NCI-H524 treated with DMSO at 0.1 percent for 48 hours (cell line): ENCODE measurements at regions not wholly inside any gene's neighbourhood (a gene's known extent, or its start where the extent isn't known, plus 50 kb on each side); places are given as distances from the start of the nearest gene placed in this dataset.
"Not testable (repeated sequence)": the region's sequence is repeated elsewhere in the genome, so short reads cannot be mapped to it uniquely, and the experiment has no call there.

ENCODE experiments used
- DNase-seq: peaks from one replicate; lab custom pipeline; 2025; lab: John Stamatoyannopoulos, UW

DNA sequence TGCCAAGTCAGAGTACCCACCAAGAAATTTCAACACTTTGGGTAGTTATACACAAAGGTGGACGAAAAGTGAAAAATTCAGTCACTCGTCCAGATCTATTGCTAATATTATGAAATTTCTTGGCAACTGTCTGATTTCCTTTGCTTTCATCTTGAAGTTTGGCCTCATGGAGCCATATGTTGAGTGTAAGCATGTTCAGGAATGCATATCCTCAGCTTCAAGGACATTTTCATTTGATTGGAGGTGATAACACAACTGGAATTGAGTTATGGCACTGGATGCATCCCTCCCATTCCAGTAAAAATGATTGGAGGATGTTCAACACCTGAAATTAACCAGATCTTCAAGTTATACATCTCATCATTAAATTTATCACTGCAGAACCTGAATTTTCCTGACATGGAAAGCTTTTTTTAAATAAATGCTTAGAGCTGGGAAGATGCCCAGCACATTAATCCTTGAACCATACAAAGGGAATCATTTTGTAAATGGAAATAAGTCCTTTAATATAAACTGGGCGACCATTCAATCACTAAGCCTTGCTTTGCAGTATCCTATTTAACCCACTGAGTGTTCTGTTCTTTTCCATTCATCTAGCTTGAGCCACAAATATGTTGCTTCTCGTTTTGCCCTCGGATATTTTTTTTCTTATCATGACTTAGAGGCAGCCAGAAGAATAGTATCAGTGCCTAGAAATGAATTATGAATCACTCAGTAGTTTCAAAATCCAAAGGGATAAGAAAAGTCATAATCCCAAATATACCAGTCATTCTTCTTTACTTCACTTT lies 273.7 kb upstream of the PIK3R1 start:
- DNase-seq = no peak

DNA sequence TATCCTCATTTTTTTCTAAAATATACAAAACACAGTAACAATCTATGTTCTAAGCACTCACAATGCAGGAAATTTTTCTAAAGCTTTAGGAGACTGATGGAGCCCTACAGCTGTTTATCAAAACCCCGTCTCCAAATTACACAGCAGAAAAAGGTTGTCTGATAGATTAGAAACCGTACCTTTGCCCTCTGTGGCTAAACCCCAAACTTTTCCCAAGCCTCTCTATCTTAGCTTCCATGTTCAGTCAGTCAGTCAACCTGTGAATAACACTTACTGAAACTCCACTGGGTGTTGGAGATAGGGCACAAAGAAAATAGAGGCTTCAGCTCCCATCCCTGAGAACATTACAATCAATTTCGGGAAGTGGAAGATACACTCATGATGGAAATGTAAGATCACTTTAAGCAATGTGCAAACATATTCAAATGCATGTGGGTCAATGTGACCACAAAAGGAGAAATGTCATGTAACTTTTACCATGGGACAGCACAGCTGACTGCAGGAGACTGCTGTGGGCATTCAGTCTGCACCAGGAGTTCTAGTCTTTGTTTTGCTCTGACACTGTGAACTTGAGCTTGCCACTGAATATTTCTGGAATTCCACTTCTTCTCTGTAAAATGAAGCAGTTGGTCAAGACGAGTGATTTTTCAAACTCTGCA lies 279.5 kb upstream of the PIK3R1 start:
- no peak for DNase-seq

DNA sequence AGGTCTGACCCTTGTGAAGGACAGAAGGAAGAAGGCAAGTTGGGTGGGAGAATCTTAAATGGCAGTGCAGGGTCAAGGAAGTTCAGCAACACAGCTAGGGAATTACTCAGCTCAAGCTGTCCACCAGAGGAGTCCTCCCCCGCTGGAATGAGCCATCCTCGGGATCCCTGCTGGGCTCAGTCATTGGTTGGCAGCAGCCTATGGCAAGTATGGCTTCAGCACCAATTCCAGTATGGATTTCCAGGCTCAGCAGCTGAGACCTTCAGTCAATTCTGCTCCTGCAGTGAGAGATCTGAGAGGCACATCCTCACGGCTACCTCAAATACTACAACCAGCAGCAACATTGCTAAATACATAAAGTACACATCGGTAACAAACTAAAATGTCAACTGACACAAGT lies 280.6 kb upstream of the PIK3R1 start:
- no peak for DNase-seq

DNA sequence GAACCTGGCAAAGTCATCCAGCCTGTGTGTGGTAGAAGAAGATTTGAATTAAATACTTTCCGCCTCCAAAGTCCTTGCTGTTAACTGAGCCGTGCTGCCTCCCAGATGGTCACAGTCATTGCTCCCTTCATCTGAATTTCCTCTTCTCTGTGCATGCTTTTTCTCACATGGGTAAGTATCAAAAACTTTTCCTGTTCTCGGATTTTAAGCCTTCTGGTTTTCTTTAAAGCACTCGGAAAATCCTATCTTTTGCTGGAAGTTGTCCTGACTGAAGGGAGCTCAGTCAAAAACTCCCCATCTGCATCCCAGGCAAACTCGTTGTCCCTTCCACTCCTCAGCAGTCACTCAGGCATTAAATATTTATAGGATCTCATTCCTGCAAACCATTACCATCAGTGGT lies 290.0 kb upstream of the PIK3R1 start:
- DNase-seq = no peak

DNA sequence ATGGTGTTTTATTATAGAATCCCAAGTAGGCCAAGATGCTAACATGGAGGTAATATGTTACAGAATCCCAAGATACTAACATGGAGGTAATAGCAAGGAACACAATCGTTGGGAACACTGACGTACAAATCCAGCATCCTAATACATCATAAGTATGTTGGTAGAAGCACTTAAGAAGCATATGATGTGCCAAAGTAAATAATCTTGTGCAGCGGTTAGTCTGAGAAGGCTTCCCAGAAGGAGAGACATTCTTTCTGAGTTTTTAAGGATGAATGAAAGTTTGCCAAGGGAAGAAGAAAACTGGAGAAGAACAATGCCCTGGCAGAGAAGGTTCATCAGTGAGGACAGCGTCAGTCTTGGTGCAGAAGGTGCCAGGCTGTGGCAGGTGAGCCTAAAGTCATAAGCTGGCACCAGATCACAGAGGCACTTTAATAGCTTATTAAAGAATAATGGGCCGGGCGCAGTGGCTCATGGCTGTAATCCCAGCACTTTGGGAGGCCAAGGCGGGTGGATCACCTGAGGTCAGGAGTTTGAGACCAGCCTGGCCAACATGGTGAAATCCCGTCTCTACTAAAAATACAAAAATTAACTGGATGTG lies 294.5 kb upstream of the PIK3R1 start:
- no peak for DNase-seq

DNA sequence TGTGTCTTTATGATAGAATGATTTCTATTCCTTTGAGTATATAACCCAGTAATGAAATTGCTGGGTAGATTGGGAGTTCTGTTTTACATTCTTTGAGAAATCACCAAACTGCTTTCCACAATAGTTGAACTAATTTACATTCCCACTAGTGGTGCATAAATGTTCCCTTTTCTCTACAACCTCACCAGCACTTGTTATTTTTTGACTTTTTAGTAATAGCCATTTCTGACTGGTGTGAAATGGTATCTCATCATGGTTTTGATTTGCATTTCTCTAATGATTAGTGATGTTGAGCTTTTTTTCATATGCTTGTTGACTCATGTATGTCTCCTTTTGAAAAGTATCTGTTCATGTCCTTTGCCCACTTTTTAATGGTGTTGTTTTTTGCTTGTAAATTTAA lies 296.0 kb upstream of the PIK3R1 start:
- DNase-seq = not testable (repeated sequence)

DNA sequence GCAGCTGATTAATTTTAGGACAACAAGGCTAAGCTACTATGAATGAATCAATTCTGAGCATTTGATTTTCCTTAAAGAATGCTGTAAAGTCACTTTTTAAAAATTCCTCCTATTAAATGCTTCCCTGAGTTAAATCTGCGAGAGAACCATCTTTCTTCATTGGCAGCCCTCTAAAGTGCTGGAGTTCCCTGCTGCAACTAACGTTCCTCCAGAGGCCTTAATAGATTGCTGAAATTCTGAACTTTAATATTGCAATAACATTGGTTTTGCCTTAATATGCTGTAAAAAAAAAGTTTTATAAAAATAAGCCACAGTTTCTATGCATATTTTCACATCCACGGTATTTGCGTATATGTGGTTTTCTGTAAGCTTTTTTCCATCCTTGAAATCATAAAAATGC lies 298.0 kb upstream of the PIK3R1 start:
- no peak for DNase-seq

DNA sequence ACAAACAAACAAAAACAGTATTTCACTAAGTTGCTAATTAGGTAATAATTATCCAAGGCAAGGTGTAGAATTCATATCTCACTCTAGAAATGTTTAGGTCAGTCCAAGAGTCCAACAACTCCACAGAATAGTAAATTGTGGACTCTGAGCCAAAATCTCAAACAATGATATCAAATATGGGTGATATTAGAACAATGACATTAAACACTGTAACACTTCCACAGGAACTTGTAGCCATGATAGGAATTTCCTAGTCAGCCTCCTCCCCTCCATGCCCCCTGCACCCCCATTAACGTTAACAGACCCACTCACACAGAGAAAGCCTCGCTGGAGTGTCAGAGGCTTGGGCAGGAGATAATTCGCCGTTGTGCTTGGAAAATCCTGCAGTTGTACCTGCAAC lies 305.0 kb upstream of the PIK3R1 start:
- DNase-seq = no peak

DNA sequence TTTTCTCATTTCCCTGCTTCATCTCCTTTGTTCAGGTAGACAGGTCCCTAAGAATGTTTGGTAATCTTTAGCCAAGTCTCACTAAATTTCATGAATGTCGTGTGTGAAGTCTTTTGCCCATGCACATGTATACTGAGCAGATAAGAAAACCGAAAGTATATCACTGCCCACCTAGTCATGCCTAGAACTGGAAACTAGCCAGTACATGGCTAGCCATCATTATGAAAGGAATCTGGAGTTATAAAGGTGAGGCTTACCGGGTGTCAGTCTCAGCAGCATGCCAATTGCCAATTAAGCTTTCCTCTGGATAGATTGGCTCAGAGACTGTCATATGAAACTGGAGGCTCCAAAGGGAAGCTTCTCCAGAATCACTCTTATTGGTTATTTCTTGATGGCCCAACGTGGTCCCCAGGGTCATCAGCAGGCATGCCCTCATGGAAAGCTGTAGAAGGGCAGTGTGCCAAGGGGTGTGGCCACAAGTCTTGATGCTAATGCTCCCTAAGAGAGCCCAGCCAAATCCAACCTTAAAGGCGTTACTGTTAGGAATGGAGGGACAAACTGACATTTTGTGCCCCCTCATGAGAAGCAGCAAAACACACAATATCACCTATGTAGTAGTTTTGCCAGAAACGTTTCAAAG lies 307.3 kb upstream of the PIK3R1 start:
- DNase-seq = no peak

DNA sequence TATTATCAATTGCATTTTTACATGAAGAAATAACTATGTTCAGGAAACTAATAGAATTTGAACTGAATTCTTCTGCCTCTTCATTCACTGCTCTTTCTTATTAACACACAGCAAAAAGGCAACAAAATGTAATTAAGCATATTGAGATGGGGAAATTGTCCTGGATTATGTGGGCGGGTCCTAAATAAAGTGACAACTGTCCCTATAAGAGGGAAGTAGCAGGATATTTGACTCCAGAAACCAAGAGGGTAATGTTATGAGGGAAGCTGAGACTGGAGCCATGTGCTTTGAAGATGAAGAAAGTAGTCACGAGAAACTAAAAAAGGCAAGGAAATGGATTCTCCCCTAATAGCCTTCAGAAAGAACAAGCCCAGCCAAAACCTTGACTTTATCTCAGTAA lies 311.2 kb upstream of the PIK3R1 start:
- no peak for DNase-seq

DNA sequence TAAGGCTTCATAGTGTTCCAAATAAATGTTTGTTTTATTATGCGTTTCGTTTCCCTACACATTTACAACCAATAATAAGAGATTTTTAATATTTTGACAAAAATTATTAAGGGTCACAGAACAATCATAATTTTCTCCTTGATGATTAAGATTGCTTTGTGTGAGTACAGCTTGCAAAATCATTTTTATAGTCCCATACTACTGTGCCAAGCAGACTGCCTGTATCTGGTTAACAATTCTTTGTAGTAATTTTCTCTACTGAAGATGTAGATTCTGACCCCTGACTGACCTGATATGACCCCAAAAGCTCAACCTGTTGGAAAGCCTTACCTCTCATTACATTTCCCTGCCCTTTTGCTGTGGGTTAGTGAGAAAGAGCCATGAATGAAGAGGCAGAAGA lies 311.9 kb upstream of the PIK3R1 start:
- DNase-seq = no peak

DNA sequence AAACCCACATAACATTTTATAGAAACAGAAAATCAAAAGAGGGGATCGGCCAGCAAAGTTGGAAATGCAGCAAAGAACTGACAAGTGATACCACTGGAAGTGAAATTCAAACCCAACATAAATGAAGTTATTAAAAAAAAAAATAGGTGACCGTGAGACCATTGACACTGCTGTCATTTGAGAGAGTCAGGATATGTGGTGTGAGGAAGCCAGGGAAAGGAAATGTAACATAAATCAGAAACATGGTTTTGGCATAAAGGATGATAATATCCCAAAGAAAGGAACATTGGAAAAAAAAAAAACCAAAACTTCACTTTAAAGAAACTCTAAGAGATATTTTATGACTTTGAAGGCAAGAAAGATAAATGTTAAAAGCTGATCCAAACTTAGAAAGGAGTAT lies 312.4 kb upstream of the PIK3R1 start:
- no peak for DNase-seq

DNA sequence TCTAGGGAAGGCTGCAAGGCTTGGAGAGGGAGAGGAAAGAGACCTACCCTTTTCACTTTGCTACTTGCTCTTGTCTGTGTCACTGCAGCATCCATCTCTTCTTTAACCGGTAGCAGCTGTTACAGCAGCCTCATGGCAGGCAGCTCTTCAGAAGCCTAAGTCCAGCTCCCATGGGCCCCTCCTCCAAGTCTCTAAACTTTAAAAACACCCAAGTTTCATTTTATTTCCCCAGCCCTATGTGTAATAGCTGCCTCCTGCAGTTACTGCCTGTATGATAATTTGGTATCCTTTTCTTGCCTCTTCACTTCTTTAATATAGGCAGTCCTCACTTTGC lies 313.1 kb upstream of the PIK3R1 start:
- DNase-seq = no peak

DNA sequence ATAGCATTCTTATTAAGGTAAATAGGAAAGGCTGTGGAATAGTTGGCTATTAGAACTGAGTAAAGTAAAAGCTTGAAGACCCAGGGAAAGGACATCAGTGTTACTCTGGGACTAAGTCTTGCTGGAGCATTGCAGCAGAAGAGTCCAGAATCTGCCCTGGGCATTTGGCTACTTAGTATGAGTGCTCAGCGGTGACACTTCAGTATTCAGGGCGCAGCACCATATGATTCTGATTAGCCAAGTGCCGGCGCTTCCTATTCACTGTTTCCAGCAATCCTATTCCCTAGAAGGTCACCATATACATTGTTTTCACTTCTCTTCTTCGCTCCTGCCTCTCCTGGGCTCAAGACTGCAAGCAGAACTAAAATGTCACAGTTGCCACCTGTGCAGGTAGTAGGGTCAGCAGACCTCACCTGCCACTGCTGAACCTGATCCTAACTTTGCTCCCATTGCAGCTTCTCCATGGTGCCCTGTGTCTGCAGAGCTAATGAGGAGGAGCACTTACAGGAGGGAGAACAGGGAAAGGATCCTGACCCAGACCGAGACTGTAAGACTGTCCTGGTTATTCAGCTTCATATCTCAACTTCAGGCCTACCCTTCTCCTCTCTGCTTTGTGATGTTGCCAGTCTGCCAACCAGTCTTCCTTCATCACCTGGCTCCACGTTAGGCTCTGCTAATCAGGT lies 313.6 kb upstream of the PIK3R1 start:
- no peak for DNase-seq

DNA sequence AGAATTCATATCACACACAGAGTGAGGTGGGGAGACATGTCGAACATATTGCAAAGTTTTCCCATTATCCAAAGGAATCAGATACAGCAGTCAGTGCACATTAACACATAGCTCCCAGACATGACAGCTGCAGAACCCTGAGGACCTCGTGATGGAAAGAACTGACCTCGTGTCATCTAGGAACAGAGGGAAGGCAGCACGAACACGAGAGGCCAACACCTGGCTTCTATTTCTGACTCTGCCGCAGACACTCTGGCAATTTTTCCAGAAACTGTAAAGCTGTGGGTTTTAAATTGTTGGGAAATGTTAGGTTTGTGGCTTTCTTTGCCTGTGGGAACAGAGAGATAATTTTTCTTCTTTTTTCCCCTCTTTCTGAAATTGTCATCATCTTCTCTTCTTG lies 315.0 kb upstream of the PIK3R1 start:
- DNase-seq = no peak

DNA sequence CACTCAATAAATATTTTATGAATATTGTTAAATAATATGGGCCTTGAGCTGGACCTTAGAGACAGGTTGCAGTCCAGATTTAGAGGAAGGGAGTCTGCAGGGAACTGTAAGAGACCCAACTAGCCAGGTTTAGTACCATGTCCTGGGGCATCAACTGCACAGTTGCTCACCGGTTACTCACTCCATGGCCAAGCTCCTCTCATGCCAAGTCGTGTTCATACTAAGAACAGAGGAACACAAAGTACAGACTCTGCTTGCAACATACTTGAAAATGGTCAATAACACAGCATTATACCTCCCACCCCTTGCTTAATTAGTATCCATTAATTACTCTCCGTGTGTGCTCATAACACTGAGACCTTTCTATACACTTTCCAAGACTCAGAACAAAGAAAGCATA lies 317.6 kb upstream of the PIK3R1 start:
- DNase-seq = no peak

DNA sequence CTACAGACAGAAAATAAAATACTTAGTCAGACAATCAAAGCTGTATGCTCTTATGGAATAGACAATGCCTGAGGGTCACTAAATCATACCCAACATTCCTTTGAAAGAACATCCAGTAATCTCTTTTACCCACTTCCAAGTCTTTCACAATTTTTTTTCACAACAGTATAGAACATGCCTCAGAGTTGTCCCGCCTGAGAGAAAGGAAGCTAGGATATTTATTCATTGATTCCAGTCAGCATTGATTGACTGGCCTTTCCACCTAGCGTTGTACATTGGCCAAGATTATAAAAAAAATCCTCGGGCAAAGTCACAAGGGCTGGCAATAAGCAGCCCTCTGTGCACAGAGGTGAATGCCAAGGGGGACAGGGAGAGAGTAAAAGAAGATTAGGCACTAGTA lies 318.1 kb upstream of the PIK3R1 start:
- DNase-seq = no peak

DNA sequence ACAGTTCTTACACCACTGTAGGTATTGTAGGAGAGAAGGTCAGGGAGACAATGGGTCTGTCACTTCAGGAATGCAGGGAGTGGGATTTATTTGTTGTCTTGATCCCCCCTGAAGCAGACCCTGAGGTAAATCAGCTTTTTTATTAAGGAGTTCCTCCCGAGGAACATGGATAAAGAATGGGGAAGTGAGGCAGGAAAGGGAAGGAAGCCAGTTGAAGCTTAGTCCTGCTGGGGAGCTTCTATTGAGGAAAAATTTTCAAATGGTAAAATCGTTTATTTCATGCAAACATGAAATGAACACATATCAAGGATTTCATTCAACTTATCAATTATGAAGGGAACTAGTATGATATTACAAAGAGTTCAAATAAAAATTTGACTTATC lies 318.6 kb upstream of the PIK3R1 start:
- no peak for DNase-seq

DNA sequence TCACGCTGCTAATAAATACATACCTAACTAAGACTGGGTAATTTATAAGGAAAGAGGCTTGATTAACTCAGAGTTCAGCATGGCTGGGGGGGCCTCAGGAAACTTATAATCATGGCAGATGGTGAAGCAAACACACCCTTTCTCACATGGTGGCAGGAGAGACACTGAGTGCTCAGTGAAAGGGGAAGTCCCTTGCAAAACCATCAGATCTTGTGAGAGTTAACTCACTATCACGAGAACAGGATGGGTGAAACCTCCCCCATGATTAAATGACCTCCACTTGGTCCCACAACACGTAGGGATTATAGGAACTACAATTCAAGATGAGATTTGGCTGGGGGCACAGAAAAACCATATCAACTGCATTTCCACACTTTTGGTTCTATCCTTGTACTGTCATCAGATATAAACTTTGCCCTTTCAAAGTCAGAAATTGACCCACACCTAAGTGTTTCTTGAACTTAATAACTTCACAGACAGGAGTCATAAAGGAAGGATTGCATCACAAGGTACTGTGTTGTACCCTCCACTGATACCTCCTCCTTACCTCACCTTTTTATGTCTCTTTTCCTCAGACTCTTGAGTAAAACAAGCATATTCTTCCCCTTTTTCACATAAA lies 319.1 kb upstream of the PIK3R1 start:
- DNase-seq = no peak

DNA sequence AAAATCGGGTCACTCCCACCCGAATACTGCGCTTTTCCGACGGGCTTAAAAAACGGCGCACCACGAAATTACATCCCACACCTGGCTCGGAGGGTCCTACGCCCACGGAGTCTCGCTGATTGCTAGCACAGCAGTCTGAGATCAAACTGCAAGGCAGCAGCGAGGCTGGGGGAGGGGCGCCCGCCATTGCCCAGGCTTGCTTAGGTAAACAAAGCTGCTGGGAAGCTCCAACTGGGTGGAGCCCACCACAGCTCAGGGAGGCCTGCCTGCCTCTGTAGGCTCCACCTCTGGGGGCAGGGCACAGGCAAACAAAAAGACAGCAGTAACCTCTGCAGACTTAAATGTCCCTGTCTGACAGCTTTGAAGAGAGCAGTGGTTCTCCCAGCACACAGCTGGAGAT lies 325.7 kb upstream of the PIK3R1 start:
- not testable (repeated sequence) for DNase-seq

DNA sequence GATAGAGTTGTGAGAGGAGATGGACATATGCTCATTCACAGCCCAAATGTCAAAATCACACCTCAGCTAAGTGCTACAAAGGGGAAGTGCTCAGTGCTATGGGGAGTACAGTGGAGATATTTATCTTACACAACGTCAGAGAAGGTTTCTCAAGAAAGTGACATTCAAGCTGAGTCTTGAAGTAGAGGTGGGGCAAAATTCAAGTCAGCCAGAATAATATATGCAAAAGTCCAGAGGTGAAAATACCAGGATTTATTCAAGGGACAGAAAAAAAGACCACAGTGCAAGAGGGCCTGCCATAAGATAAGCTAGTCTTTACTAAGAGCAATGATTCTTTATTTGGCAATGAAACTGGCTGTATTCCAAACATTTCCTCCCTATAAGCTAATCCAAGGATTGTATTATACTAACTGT lies 327.8 kb upstream of the PIK3R1 start:
- no peak for DNase-seq

DNA sequence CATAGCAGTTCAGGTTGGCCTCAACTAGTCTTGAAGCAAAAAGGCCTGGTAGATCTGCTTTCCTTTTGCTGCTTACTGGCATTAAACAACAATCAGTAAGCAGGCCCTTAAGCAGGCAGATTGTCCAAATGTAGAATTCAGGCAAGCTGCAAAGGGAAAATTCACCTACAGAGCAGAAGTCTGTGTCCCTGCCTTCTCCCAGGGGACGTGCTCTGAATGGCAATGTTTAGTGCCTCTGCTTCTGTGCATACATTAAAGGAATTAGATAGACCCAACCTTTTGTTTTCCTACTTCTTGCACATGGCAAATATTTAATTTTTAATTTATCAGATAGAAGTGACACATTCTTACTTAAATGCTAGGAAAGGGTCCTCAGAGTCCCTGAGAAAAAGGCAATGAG lies 328.8 kb upstream of the PIK3R1 start:
- no peak for DNase-seq
